ENCODE measurements at regions not wholly inside any gene's neighbourhood (a gene's known extent, or its start where the extent isn't known, plus 50 kb on each side); places are given as distances from the start of the nearest gene placed in this dataset.
"Not testable (repeated sequence)": the region's sequence is repeated elsewhere in the genome, so short reads cannot be mapped to it uniquely, and the experiment has no call there.

DNA sequence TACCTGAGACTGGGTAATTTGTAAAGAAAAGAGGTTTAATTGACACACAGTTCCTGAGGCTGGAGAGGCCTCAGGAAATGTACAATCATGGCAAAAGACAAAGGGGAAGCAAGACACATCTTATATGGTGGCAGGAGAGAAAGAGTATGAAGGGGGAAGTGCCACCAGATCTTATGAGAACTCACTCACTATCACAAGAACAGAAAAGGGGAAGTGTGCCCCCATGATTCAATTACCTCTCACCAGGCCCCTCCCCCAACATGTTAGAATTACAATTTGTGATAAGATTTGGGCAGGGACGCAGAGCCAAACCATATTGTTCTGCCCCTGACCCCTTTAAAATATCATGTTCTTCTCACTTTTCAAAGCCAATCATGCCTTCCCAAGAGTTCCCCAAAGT lies 744.2 kb upstream of the CDH18 start:
- H3K36me3 ChIP-seq (ENCODE audit: control insufficient read depth, insufficient read depth, low read length); H3K4me1 ChIP-seq (ENCODE audit: control insufficient read depth, insufficient read depth, low read length); H3K9ac ChIP-seq (ENCODE audit: low read length); H3K27me3 ChIP-seq (ENCODE audit: control insufficient read depth, insufficient read depth, low read length); H3K27ac ChIP-seq (ENCODE audit: low read depth, low read length); H3K4me3 ChIP-seq (ENCODE audit: low read depth, low read length); H3K9me3 ChIP-seq (ENCODE audit: control insufficient read depth, insufficient read depth, low read depth, low read length): not testable (repeated sequence)

DNA sequence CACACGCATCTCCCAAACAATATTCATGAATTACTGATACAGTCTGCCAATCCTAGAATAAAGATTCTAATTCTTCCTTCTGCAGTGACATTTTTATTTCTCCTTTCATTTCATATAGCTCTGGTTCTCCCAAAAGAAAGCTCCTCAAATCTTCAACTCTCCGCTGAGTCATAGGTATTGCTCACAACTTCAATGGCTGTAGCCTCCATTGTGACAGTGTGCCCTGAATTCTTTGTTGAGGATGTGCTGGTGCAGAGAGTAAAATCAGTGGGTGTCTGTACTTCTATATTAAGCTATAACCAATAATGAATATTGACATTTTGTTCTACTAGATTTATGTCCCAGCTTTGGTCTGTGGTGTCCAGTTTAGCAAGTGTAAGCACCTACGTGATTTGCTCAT lies 733.3 kb upstream of the CDH18 start:
- not testable (repeated sequence) for H3K27ac ChIP-seq (ENCODE audit: low read depth, low read length); H3K9me3 ChIP-seq (ENCODE audit: control insufficient read depth, insufficient read depth, low read depth, low read length); H3K36me3 ChIP-seq (ENCODE audit: control insufficient read depth, insufficient read depth, low read length); H3K4me3 ChIP-seq (ENCODE audit: low read depth, low read length); H3K9ac ChIP-seq (ENCODE audit: low read length); H3K4me1 ChIP-seq (ENCODE audit: control insufficient read depth, insufficient read depth, low read length); H3K27me3 ChIP-seq (ENCODE audit: control insufficient read depth, insufficient read depth, low read length)

DNA sequence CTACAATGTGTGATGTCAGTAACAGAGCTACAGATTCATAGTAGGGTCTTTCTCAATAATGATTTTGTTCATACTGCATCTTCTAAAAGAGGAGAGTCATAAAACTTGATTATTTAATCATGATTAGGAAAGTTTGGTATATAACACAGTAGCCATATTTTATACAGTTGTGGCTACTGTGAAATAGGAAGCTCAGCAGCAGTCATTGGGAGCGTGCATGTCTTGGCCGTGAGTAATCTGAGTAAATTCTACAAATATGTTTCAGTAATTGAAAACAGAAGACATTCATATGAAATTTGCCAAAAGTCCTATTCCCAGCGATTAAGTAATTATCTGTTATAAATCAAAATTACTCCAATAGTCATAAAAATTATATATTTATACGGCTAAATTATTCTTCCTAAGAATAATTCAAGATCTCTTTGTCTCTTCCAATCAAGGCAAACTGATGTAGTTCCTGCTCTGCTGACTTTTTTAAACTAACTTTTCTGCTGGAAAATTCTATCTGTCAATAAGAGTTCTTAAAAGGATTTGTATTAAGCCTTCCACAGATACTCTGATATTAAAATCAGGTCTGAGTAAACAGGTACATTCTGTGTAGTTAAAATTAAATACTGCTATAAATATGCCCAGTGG lies 723.6 kb upstream of the CDH18 start:
- not testable (repeated sequence) for H3K9me3 ChIP-seq (ENCODE audit: control insufficient read depth, insufficient read depth, low read depth, low read length); H3K4me3 ChIP-seq (ENCODE audit: low read depth, low read length); H3K9ac ChIP-seq (ENCODE audit: low read length); H3K4me1 ChIP-seq (ENCODE audit: control insufficient read depth, insufficient read depth, low read length); H3K27me3 ChIP-seq (ENCODE audit: control insufficient read depth, insufficient read depth, low read length); H3K27ac ChIP-seq (ENCODE audit: low read depth, low read length); H3K36me3 ChIP-seq (ENCODE audit: control insufficient read depth, insufficient read depth, low read length)

DNA sequence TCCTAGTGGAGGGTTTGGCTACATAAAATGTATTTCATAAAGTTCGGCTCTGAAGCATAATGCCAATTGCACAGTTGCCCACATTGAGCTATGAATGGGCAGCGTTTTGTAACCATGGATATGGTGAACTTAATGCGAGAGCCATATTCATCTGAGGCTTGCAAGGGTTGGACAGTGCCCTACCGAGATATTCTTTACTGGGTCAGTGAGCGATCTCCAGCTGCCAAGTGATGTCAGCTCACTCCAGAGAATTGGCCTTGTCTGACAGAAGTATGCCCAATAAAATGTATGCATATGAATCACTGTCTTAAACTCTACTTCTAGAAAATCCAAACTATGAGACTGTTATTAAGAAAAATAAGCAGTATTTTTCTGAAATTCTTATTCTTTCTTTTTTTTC lies 719.6 kb upstream of the CDH18 start:
- not testable (repeated sequence) for H3K9me3 ChIP-seq (ENCODE audit: control insufficient read depth, insufficient read depth, low read depth, low read length); H3K27me3 ChIP-seq (ENCODE audit: control insufficient read depth, insufficient read depth, low read length); H3K4me1 ChIP-seq (ENCODE audit: control insufficient read depth, insufficient read depth, low read length); H3K9ac ChIP-seq (ENCODE audit: low read length); H3K36me3 ChIP-seq (ENCODE audit: control insufficient read depth, insufficient read depth, low read length); H3K4me3 ChIP-seq (ENCODE audit: low read depth, low read length); H3K27ac ChIP-seq (ENCODE audit: low read depth, low read length)

DNA sequence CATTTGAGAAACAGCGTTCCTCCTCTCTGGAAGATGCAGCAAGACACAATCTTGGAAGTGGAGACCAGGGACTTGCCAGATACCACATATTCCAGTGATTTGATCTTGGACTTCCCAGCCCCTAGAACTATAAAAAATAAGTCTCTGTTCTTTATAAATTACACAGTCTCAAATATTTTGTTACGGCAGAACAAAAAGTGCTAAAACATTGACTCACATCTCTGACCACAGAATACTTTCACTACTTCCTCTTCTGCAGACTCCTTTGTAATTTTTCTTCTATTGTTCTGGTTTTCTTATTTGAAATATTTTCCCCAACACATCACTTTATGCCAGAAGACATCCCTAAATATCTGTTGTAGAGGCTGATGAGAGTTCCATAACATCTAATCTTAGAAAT lies 706.1 kb upstream of the CDH18 start:
- Histone ChIP-seq H3K4me3 (ENCODE audit: low read depth, low read length) (no peak overlapping the region), H3K9me3 (ENCODE audit: control insufficient read depth, insufficient read depth, low read depth, low read length) (no peaks in the 10 kb centered on the region), H3K4me1 (ENCODE audit: control insufficient read depth, insufficient read depth, low read length) (no peaks in the 10 kb centered on the region), H3K9ac (ENCODE audit: low read length) (no peak overlapping the region), H3K27ac (ENCODE audit: low read depth, low read length) (no peak overlapping the region), H3K27me3 (ENCODE audit: control insufficient read depth, insufficient read depth, low read length) (no peaks in the 10 kb centered on the region), H3K36me3 (ENCODE audit: control insufficient read depth, insufficient read depth, low read length) (no peaks in the 10 kb centered on the region)

DNA sequence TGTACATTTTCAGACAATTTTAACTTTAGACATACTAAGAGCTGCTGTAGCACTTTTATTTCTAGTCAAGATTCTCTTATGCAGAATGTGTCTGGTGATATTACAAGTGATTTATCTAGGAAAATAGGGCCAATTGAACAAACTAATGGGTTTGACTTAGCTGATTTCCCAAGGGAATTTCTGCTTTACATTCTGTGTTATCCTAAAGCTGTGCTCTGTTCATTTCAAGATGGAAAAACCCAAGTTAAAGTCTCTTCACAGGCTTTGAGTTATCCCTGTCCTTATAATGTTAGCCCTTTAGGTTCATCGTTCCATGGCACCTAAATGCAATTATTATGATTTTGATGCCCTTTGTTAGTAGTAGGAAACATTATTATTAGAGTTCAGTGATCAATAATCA lies 704.9 kb upstream of the CDH18 start:
- Histone ChIP-seq H3K36me3 (ENCODE audit: control insufficient read depth, insufficient read depth, low read length) (no peaks in the 10 kb centered on the region), H3K4me1 (ENCODE audit: control insufficient read depth, insufficient read depth, low read length) (no peaks in the 10 kb centered on the region), H3K27ac (ENCODE audit: low read depth, low read length) (no peak overlapping the region), H3K4me3 (ENCODE audit: low read depth, low read length) (no peak overlapping the region), H3K9me3 (ENCODE audit: control insufficient read depth, insufficient read depth, low read depth, low read length) (no peaks in the 10 kb centered on the region), H3K27me3 (ENCODE audit: control insufficient read depth, insufficient read depth, low read length) (no peaks in the 10 kb centered on the region), H3K9ac (ENCODE audit: low read length) (no peak overlapping the region)

DNA sequence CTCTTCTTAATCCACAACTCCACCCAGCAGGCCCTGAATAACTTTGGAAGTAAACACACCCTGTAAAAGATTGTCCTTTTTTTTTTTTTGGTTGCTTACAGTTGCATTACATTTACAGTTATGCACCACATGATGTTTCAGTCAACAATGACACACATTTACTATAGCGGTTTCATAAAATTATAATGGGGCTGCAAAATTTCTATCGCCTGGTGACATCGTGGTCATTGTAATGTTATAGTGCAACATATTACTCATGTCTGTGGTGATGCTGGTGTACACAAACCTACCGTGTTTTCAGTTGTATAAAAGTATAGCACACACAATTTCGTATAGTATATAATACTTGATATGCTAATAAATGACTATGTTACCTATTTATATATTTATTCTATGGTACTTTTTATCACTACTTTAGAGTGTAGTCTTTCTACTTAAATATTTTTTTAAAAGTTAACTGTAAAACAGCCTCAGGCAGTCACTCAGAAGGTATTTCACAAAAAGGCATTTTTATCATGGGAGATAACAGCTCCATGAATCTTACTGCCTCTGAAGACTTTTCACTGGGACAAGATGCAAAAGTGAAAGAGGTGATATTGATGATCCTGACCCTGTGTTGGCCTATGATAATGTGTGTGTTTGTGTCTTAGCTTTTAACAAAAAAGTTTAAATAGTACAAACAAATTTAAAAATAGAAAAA lies 695.4 kb upstream of the CDH18 start:
- H3K9ac ChIP-seq (ENCODE audit: low read length) = no peak overlapping the region
- no peaks in the 10 kb centered on the region for H3K36me3 ChIP-seq (ENCODE audit: control insufficient read depth, insufficient read depth, low read length)
- no peak overlapping the region for H3K27ac ChIP-seq (ENCODE audit: low read depth, low read length)

DNA sequence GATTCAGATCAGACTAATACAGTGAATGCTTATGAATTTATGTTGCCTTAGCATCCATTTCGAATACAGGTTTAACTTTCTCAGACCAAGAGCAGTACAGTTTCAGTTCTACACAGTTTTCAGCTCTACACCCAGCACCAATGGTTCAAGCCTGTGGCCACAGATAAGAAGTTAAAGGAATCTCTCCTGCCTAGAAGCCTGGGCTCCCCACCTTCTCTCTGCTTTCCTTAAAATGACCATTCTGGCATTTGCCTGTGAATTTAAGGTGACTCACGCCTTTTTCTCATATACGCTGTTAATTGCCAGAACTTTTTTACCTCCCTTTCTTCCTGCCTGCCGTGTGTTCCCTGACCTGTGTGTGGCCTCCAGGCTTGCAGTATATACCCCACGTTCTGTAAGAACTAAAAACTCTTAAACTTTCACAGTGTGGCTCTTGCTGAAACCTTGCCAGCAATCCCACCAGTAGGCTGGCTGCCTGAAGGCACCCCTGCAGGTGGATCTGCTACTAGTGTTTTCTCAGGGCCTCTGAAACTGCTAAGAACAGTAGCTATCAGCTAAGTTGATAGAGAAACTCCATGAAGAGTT lies 692.8 kb upstream of the CDH18 start:
- no peaks in the 10 kb centered on the region for H3K36me3 ChIP-seq (ENCODE audit: control insufficient read depth, insufficient read depth, low read length)
- H3K4me3 ChIP-seq (ENCODE audit: low read depth, low read length) = no peak overlapping the region
- no peaks in the 10 kb centered on the region for H3K27me3 ChIP-seq (ENCODE audit: control insufficient read depth, insufficient read depth, low read length)
- H3K9me3 ChIP-seq (ENCODE audit: control insufficient read depth, insufficient read depth, low read depth, low read length) = no peaks in the 10 kb centered on the region
- no peak overlapping the region for H3K9ac ChIP-seq (ENCODE audit: low read length)
- H3K4me1 ChIP-seq (ENCODE audit: control insufficient read depth, insufficient read depth, low read length) = peaks cover 6% of the 10 kb centered on the region; the same call in 1 of the 2 replicates
- no peak overlapping the region; the same call in 1 of the 2 replicates for H3K27ac ChIP-seq (ENCODE audit: low read depth, low read length)

More for the DNA sequence above, 695.4 kb upstream of the CDH18 start:
- peaks cover 6% of the 10 kb centered on the region; the same call in 1 of the 2 replicates for H3K4me1 ChIP-seq (ENCODE audit: control insufficient read depth, insufficient read depth, low read length)
- no peaks in the 10 kb centered on the region for H3K9me3 ChIP-seq (ENCODE audit: control insufficient read depth, insufficient read depth, low read depth, low read length)
- no peak overlapping the region for H3K4me3 ChIP-seq (ENCODE audit: low read depth, low read length)
- no peaks in the 10 kb centered on the region for H3K27me3 ChIP-seq (ENCODE audit: control insufficient read depth, insufficient read depth, low read length)

DNA sequence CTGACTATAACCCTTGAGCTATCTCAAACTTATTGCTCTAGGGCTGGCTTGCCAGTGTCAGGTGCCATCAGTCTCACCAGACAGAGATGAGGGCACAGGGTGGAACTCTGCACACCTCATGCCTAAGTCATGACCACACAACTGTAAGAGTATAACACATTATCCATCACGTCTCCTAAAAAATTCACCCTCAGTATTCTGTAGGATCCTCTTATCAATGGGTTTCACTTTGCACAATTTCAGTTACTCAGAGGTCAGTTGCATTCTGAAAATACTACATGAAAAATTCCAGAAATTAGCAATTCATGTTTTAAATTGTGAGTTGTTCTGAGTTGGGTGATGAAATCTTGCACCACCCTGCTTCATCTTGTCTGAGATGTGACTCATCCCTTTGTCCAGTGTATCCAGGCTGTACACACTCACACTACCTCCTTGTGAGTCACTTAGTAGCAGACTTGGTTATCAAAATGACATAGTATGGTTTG lies 690.9 kb upstream of the CDH18 start:
- Histone ChIP-seq H3K36me3 (ENCODE audit: control insufficient read depth, insufficient read depth, low read length) (no peaks in the 10 kb centered on the region), H3K9me3 (ENCODE audit: control insufficient read depth, insufficient read depth, low read depth, low read length) (no peaks in the 10 kb centered on the region), H3K27me3 (ENCODE audit: control insufficient read depth, insufficient read depth, low read length) (no peaks in the 10 kb centered on the region), H3K4me3 (ENCODE audit: low read depth, low read length) (no peak overlapping the region), H3K9ac (ENCODE audit: low read length) (no peak overlapping the region), H3K27ac (ENCODE audit: low read depth, low read length) (no peak overlapping the region), H3K4me1 (ENCODE audit: control insufficient read depth, insufficient read depth, low read length) (peaks cover 6% of the 10 kb centered on the region; the same call in 1 of the 2 replicates)

DNA sequence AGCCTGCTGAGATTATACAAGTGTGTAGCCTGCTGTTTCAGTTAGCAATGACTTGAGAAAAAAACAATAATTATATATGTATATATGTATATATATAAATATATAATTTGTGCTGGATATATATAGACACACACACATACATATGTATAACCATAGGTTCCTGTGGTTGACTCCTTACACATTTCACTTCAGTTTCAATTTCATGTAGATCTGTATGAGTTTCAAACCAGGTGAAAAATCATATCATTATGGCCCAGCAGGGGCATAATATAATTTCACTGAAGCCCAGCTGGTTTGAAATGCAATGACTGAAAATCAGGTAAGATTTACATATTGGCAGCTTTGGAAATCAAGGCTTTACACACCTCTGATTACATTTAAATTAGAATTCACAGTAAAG lies 690.4 kb upstream of the CDH18 start:
- Histone ChIP-seq H3K9ac (ENCODE audit: low read length) (no peak overlapping the region), H3K36me3 (ENCODE audit: control insufficient read depth, insufficient read depth, low read length) (no peaks in the 10 kb centered on the region), H3K9me3 (ENCODE audit: control insufficient read depth, insufficient read depth, low read depth, low read length) (no peaks in the 10 kb centered on the region), H3K4me1 (ENCODE audit: control insufficient read depth, insufficient read depth, low read length) (peaks cover 6% of the 10 kb centered on the region; the same call in 1 of the 2 replicates), H3K4me3 (ENCODE audit: low read depth, low read length) (no peak overlapping the region), H3K27me3 (ENCODE audit: control insufficient read depth, insufficient read depth, low read length) (no peaks in the 10 kb centered on the region), H3K27ac (ENCODE audit: low read depth, low read length) (no peak overlapping the region)

DNA sequence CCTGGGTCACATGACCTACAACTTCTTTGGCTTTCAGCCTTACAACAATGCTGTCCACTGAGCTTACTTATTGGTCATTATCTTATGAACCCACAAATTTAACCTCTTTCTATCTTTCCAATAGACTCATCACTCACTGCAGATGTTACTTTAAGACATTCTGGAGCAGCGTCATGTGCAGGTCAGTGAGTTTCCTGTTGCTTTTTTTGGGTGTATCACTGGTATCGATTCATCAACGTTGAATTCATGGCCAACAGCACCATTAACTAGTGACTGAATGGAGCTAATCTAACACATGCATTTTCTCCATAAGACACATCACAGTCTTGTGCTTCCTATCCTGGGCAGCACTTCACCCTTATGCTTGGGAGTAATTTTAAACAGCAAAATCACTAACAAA lies 672.6 kb upstream of the CDH18 start:
- Histone ChIP-seq H3K27me3 (ENCODE audit: control insufficient read depth, insufficient read depth, low read length) (no peaks in the 10 kb centered on the region), H3K36me3 (ENCODE audit: control insufficient read depth, insufficient read depth, low read length) (no peaks in the 10 kb centered on the region), H3K9me3 (ENCODE audit: control insufficient read depth, insufficient read depth, low read depth, low read length) (no peaks in the 10 kb centered on the region), H3K27ac (ENCODE audit: low read depth, low read length) (no peak overlapping the region), H3K4me3 (ENCODE audit: low read depth, low read length) (no peak overlapping the region), H3K4me1 (ENCODE audit: control insufficient read depth, insufficient read depth, low read length) (no peaks in the 10 kb centered on the region), H3K9ac (ENCODE audit: low read length) (no peak overlapping the region)
